ENCODE measurements at regions not wholly inside any gene's neighbourhood (a gene's known extent, or its start where the extent isn't known, plus 50 kb on each side); places are given as distances from the start of the nearest gene placed in this dataset.

- Mint-ChIP-seq H3K27ac (ENCODE audit: unreplicated experiment) (no peak overlapping the region), H3K27me3 (ENCODE audit: low read depth) (peaks cover 9% of the 10 kb centered on the region), H3K4me1 (no peaks in the 10 kb centered on the region), H3K36me3 (ENCODE audit: low read depth) (no peaks in the 10 kb centered on the region), H3K4me3 (no peak overlapping the region), H3K9me3 (no peaks in the 10 kb centered on the region)
- TF ChIP-seq, protein P1, sequence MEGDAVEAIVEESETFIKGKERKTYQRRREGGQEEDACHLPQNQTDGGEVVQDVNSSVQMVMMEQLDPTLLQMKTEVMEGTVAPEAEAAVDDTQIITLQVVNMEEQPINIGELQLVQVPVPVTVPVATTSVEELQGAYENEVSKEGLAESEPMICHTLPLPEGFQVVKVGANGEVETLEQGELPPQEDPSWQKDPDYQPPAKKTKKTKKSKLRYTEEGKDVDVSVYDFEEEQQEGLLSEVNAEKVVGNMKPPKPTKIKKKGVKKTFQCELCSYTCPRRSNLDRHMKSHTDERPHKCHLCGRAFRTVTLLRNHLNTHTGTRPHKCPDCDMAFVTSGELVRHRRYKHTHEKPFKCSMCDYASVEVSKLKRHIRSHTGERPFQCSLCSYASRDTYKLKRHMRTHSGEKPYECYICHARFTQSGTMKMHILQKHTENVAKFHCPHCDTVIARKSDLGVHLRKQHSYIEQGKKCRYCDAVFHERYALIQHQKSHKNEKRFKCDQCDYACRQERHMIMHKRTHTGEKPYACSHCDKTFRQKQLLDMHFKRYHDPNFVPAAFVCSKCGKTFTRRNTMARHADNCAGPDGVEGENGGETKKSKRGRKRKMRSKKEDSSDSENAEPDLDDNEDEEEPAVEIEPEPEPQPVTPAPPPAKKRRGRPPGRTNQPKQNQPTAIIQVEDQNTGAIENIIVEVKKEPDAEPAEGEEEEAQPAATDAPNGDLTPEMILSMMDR (conservative IDR thresholded peaks at IDR 0.05): no peak
- DNase-seq (ENCODE audit: low read depth, low spot score): no peak
Observed at GRCh38 chr9:74333384-74334032, 163.6 kb upstream of the RORB start.

DNA sequence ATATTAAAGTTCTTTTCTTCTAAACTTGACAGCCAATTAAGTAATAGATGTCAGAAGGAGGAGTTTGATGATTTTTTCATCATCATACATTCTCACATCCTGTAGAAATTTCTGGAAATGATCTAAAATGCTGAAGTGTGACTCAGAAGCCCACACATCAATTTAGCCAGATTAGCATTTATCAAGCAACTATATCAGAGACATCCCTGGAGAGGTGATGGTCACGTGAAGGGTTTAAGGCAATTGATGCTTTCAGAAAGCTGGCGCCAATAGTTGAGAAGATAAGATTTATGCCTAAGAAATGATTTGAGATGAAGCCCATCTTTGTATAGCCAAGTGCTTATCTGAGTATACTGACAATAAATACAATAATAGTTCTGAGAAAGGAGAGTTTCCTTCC is 162.9 kb upstream of the RORB start:
- no peaks in the 10 kb centered on the region for H3K36me3 Mint-ChIP-seq (ENCODE audit: low read depth)
- no peak overlapping the region for H3K4me3 Mint-ChIP-seq
- peaks cover 9% of the 10 kb centered on the region for H3K27me3 Mint-ChIP-seq (ENCODE audit: low read depth)
- no peak overlapping the region for H3K27ac Mint-ChIP-seq (ENCODE audit: unreplicated experiment)
- H3K9me3 Mint-ChIP-seq: no peaks in the 10 kb centered on the region
- TF ChIP-seq, protein P1 (conservative IDR thresholded peaks at IDR 0.05): no peak
- peaks cover 4% of the 10 kb centered on the region for H3K4me1 Mint-ChIP-seq
- DNase-seq (ENCODE audit: low read depth, low spot score): no peak

- DNase-seq (ENCODE audit: low read depth, low spot score): no peak
- TF ChIP-seq, protein P1 (conservative IDR thresholded peaks at IDR 0.05): no peak
- Mint-ChIP-seq H3K27me3 (ENCODE audit: low read depth) (peaks cover 3% of the 10 kb centered on the region), H3K4me3 (no peak overlapping the region), H3K9me3 (no peaks in the 10 kb centered on the region), H3K27ac (ENCODE audit: unreplicated experiment) (no peak overlapping the region), H3K36me3 (ENCODE audit: low read depth) (no peaks in the 10 kb centered on the region), H3K4me1 (peaks cover 4% of the 10 kb centered on the region)
Observed at GRCh38 chr9:74336161-74336560, 161.0 kb upstream of the RORB start.

DNA sequence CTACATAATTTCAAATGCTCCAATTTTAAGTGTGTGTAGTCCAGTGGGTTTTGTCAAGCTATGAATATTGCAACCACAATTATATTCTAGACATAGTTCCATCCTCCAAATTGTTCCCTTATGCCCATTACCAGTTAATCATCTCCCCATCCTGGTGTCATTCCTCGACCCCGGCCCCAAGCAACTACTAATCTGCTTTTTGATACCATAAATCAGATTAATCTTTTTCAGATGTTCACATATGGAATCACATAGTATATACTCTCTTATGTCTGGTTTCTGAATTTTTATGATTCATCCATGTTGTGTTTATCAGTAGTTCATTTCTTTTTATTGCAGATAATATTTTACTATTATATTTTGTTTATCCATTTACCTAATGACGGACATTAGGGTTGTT is 148.4 kb upstream of the RORB start:
- H3K27me3 Mint-ChIP-seq (ENCODE audit: low read depth): no peaks in the 10 kb centered on the region
- no peak overlapping the region for H3K27ac Mint-ChIP-seq (ENCODE audit: unreplicated experiment)
- no peak overlapping the region for H3K4me3 Mint-ChIP-seq
- no peaks in the 10 kb centered on the region for H3K4me1 Mint-ChIP-seq
- H3K9me3 Mint-ChIP-seq: no peaks in the 10 kb centered on the region
- H3K36me3 Mint-ChIP-seq (ENCODE audit: low read depth): no peaks in the 10 kb centered on the region
- DNase-seq (ENCODE audit: low read depth, low spot score): no peak
- TF ChIP-seq, protein P1 (conservative IDR thresholded peaks at IDR 0.05): no peak

- no peaks in the 10 kb centered on the region for H3K4me1 Mint-ChIP-seq
- no peak overlapping the region for H3K27ac Mint-ChIP-seq (ENCODE audit: unreplicated experiment)
- H3K36me3 Mint-ChIP-seq (ENCODE audit: low read depth): no peaks in the 10 kb centered on the region
Observed at GRCh38 chr9:74355107-74355506, 142.0 kb upstream of the RORB start.

More at GRCh38 chr9:74355107-74355506, 142.0 kb upstream of the RORB start:
- Mint-ChIP-seq H3K27me3 (ENCODE audit: low read depth) (no peaks in the 10 kb centered on the region), H3K4me3 (no peak overlapping the region), H3K9me3 (no peaks in the 10 kb centered on the region)
- TF ChIP-seq, protein P1 (conservative IDR thresholded peaks at IDR 0.05): no peak
- no peak for DNase-seq (ENCODE audit: low read depth, low spot score)

Data from neural crest cell (in vitro differentiated cells).